Ascending aorta (tissue), 2 donors: ENCODE measurements at regions not wholly inside any gene's neighbourhood (a gene's known extent, or its start where the extent isn't known, plus 50 kb on each side); places are given as distances from the start of the nearest gene placed in this dataset.

Experiments used
- DNase-seq, 2 donors: peaks; one replicate each; pipeline ENCODE4 v3.0.0-alpha.2; 2019; ENCODE audit warnings: low spot score in 2 of 2
- H3K27ac ChIP-seq, 2 donors: fragments of 200-600 bp; sonication (generic); one replicate each; pipeline ENCODE4 v1.5.1; 2016 to 2017; ENCODE audit warnings: mild to moderate bottlenecking in 1 of 2
- H3K27me3 ChIP-seq: fragments of 200-600 bp; sonication (generic); one replicate; pipeline ENCODE4 v1.5.1; 2017
- H3K36me3 ChIP-seq, 2 donors: fragments of 200-600 bp; sonication (generic); one replicate each; pipeline ENCODE4 v1.5.1; 2016
- H3K4me1 ChIP-seq, 2 donors: fragments of 200-600 bp; sonication (generic); one replicate each; pipeline ENCODE4 v1.5.1; 2016 to 2017; ENCODE audit warnings: mild to moderate bottlenecking in 1 of 2
- H3K4me3 ChIP-seq, 2 donors: fragments of 200-600 bp; sonication (generic); one replicate each; pipeline ENCODE4 v1.5.1; 2016 to 2017; ENCODE audit warnings: mild to moderate bottlenecking in 1 of 2
- H3K9me3 ChIP-seq, 2 donors: fragments of 200-600 bp; sonication (generic); one replicate each; pipeline ENCODE4 v1.5.1; 2016
- intact Hi-C: fragments of 100-400 bp; cut with DNase I; formaldehyde crosslinking; loops from one replicate; pipeline ENCODE4 v1.15.1; 2023
- TF ChIP-seq, protein P1 (sequence below), 3 experiments: fragments of 200-600 bp in 2 of 3; fragments of 450-650 bp in 1 of 3; sonication (generic) in 2 of 3; IDR thresholded peaks; one replicate each; pipeline ENCODE4 v1.5.1; 2016 to 2019; ENCODE audit warnings: antibody characterized with exemption in 3 of 3, mild to moderate bottlenecking in 1 of 3, moderate library complexity in 1 of 3

DNA sequence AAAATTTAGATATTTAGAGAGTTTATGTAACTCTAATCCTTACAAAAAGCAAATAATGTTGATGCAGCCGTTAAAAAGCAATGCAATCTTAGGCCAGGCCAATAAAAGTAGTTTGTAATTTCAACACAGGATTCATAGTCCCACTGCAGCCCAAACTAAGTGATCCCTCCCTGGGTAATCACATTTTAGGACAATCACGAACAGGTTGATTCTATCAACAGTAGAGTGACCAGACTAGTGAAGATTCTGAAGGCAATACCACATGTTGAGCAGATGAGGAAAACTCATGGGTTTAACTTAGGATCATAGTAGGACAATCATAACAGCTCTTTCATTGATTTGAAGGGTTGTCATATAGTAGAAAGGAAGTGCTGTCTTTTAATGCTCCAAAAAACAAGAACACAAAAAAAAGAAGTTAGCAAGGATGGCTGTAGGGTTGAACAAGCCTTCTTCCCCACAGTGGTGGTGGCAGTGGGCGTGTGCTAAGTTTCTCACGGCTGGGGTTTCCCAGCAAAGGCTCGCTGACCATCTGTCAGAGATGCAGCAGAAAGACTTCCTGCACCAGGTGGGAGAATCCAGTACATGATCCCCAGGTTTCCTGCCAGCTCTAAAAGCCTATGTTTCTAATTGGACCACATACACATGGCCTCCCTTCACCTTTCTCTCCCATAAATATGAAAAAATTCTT, 212.2 kb downstream of the CHRM2 start:
- intact Hi-C loops: no loop called here
- Histone ChIP-seq H3K4me3 (no peak overlapping the region), H3K36me3 (no peaks in the 10 kb centered on the region), H3K4me1 (no peaks in the 10 kb centered on the region), H3K27me3 (no peaks in the 10 kb centered on the region), H3K9me3 (no peaks in the 10 kb centered on the region), H3K27ac (no peak overlapping the region)
- DNase-seq: no peak
- TF ChIP-seq, protein P1, sequence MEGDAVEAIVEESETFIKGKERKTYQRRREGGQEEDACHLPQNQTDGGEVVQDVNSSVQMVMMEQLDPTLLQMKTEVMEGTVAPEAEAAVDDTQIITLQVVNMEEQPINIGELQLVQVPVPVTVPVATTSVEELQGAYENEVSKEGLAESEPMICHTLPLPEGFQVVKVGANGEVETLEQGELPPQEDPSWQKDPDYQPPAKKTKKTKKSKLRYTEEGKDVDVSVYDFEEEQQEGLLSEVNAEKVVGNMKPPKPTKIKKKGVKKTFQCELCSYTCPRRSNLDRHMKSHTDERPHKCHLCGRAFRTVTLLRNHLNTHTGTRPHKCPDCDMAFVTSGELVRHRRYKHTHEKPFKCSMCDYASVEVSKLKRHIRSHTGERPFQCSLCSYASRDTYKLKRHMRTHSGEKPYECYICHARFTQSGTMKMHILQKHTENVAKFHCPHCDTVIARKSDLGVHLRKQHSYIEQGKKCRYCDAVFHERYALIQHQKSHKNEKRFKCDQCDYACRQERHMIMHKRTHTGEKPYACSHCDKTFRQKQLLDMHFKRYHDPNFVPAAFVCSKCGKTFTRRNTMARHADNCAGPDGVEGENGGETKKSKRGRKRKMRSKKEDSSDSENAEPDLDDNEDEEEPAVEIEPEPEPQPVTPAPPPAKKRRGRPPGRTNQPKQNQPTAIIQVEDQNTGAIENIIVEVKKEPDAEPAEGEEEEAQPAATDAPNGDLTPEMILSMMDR (IDR thresholded peaks at IDR 0.05): no peak

DNA sequence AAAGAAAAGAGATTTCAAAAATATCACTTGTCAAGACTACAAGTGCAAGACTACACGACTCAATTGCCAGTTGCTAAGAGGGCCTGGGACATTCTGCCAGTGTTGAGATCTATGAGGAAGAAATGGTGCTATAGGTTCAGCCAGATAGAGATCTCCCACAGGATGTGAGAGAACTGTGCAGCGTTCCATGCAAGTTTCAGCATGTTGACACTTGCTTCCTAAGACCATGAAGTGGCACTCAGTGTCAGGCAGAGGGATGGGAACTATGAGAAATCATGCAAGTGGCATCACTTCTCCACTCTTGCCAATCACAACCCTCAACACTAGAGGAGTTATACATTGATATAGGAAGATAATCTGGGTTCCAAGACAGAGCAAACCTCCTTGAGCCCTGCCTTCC, 210.3 kb downstream of the CHRM2 start:
- H3K4me1 ChIP-seq: no peaks in the 10 kb centered on the region
- no peak for DNase-seq
- no peak overlapping the region for H3K27ac ChIP-seq
- H3K9me3 ChIP-seq: no peaks in the 10 kb centered on the region
- no peak overlapping the region for H3K4me3 ChIP-seq
- TF ChIP-seq, protein P1 (IDR thresholded peaks at IDR 0.05): no peak
- H3K36me3 ChIP-seq: no peaks in the 10 kb centered on the region
- intact Hi-C loops: no loop called here
- no peaks in the 10 kb centered on the region for H3K27me3 ChIP-seq

- Histone ChIP-seq H3K27ac (no peak overlapping the region), H3K36me3 (no peaks in the 10 kb centered on the region), H3K4me1 (no peaks in the 10 kb centered on the region), H3K4me3 (no peak overlapping the region), H3K27me3 (no peaks in the 10 kb centered on the region), H3K9me3 (no peaks in the 10 kb centered on the region)
- intact Hi-C loops: no loop called here
- TF ChIP-seq, protein P1 (IDR thresholded peaks at IDR 0.05): no peak
- no peak for DNase-seq
Observed at GRCh38 chr7:137074391-137075030, 206.1 kb downstream of the CHRM2 start.

DNA sequence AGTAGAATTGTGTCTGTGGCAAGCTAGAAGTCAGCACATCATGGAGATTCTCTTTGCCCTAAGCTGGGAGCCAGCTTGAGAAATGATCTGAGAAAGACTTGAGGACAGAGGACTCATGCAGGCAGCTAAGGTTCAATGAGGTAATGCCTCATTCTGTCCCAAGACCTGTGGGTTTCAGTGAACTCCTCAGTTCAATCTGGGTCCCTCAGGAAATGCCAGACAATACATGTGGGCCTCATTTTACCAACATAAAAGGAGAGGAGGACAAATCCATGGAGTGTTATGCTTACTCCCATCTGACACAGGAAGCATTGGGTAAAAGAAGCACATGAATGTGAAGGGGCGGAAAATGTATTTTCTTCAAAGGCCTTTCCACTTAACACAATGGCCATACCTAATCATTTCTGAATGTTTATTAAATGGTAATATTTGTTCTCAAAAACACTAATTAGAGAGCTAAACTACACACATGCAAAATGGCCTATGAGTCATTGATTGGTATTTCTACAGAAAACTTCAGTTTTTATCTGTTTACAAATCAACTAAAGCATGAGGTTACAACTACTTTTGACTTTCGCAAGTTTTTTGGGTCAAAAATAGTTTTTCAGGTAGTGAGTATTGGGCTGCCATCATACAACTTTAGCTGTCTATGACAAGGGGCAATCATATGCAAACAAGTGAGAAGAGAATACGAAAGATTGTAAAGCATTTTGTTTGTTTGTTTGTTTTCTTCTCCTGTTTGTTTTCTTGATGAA, 205.3 kb downstream of the CHRM2 start:
- H3K9me3 ChIP-seq: no peaks in the 10 kb centered on the region
- no peaks in the 10 kb centered on the region for H3K4me1 ChIP-seq
- TF ChIP-seq, protein P1 (IDR thresholded peaks at IDR 0.05): no peak
- intact Hi-C loops: no loop called here
- H3K4me3 ChIP-seq: no peak overlapping the region
- no peaks in the 10 kb centered on the region for H3K27me3 ChIP-seq
- no peak for DNase-seq
- H3K36me3 ChIP-seq: no peaks in the 10 kb centered on the region
- no peak overlapping the region for H3K27ac ChIP-seq
